Motor neuron (in vitro differentiated cells): ENCODE measurements at regions not wholly inside any gene's neighbourhood (a gene's known extent, or its start where the extent isn't known, plus 50 kb on each side); places are given as distances from the start of the nearest gene placed in this dataset.
A peak's percentile ranks its signal among the peaks of the same experiment; 100 is the strongest.

Experiments
- ATAC-seq, 8 experiments: fragments of 200-7000 bp; cut with Tn5 transposase; replicated peaks in 6 of 8; 2 replicates each; pipeline ENCODE4 v1.8.0; 2021; ENCODE audit warnings: mild to moderate bottlenecking in 8 of 8, moderate library complexity in 8 of 8
- H3K27ac ChIP-seq, 2 donors: fragments of 250-450 bp; sonication (Bioruptor Pico); 2 replicates each; pipeline ENCODE4 v1.9.0; 2021; ENCODE audit warnings: antibody characterized with exemption in 2 of 2, mild to moderate bottlenecking in 2 of 2, moderate library complexity in 1 of 2
- H3K4me1 ChIP-seq, 2 donors: fragments of 250-450 bp; sonication (Bioruptor Pico); replicated peaks in 1 of 2; 2 replicates each; pipeline ENCODE4 v1.6.1; 2021; ENCODE audit warnings: antibody characterized with exemption in 2 of 2, mild to moderate bottlenecking in 2 of 2, moderate library complexity in 1 of 2
- H3K4me3 ChIP-seq, 5 donors: fragments of 250-450 bp; sonication (Bioruptor Pico); 2 replicates each; pipeline ENCODE4 v1.9.0; 2021; ENCODE audit warnings: antibody characterized with exemption in 5 of 5, mild to moderate bottlenecking in 5 of 5, moderate library complexity in 4 of 5
- WGBS, 10 experiments: fragments of 450-650 bp; shearing (Covaris generic); methylation state at CpG; one replicate each; pipeline ENCODE4 v1.0.0; 2022; 5-methylcytosine and 5-hydroxymethylcytosine counted together
- in situ Hi-C, 9 experiments: fragments of 400-800 bp; cut with MboI; loops; one replicate each; pipeline ENCODE4 v1.15.0; 2021; ENCODE audit warnings: low sequenced_read_pairs in 9 of 9, low pct_unique_long_range_greater_than_20kb in 2 of 9; ENCODE audit not compliant: unreplicated experiment in 9 of 9

- H3K4me3 ChIP-seq = no peak overlapping the region
- H3K4me1 ChIP-seq = peaks cover 0 to 5% of the 10 kb centered on the region in 2 donors
- in situ Hi-C loops = no loop called here
- ATAC-seq = peak in 1 of 8 experiments; percentile 46
- WGBS, 10 experiments = 0 to 100% (median 66%) methylated on average over 1 to 6 of the region's 7 CpGs; no CpG with 5 or more reads in 2 of the 10 experiments
- H3K27ac ChIP-seq = no peak overlapping the region
Measured at GRCh38 chr1:116242741-116243140, 130.3 kb upstream of the ATP1A1 start.

- ATAC-seq = peak in 1 of 8 experiments; percentile 54
- in situ Hi-C loops = no loop called here
- Histone ChIP-seq H3K4me1 (peaks cover 0 to 5% of the 10 kb centered on the region in 2 donors), H3K4me3 (no peak overlapping the region), H3K27ac (no peak overlapping the region)
- WGBS, 10 experiments = 20 to 90% (median 76%) methylated on average over 1 to 7 of the region's 7 CpGs; no CpG with 5 or more reads in 3 of the 10 experiments
Measured at GRCh38 chr1:116243333-116244054, 129.6 kb upstream of the ATP1A1 start.

- in situ Hi-C loops = no loop called here
- no peak for ATAC-seq
- 33 to 100% (median 80%) methylated on average over 1 to 3 of the region's 3 CpGs; no CpG with 5 or more reads in 2 of the 10 experiments for WGBS, 10 experiments
Measured at GRCh38 chr1:116246174-116246573, 126.9 kb upstream of the ATP1A1 start.

GRCh38 chr1:116252271-116252670 is 120.8 kb upstream of the ATP1A1 start:
- peak in 1 of 8 experiments; percentile 41 for ATAC-seq
- Histone ChIP-seq H3K4me3 (no peak overlapping the region), H3K27ac (no peak overlapping the region), H3K4me1 (peaks cover 2 to 7% of the 10 kb centered on the region in 2 donors)
- in situ Hi-C loops = no loop called here
- WGBS, 10 experiments = 0 to 58% (median 23%) methylated on average over 1 of the region's 1 CpG; no CpG with 5 or more reads in 1 of the 10 experiments

More at GRCh38 chr1:116246174-116246573, 126.9 kb upstream of the ATP1A1 start:
- Histone ChIP-seq H3K27ac (no peak overlapping the region), H3K4me3 (no peak overlapping the region), H3K4me1 (peaks cover 0 to 5% of the 10 kb centered on the region in 2 donors)

- Histone ChIP-seq H3K27ac (no peak overlapping the region), H3K4me3 (no peak overlapping the region), H3K4me1 (peaks cover 2 to 7% of the 10 kb centered on the region in 2 donors)
- in situ Hi-C loops = no loop called here
- ATAC-seq = no peak
Measured at GRCh38 chr1:116252785-116253184, 120.3 kb upstream of the ATP1A1 start.

GRCh38 chr1:116253566-116254382 is 119.3 kb upstream of the ATP1A1 start:
- no peak overlapping the region for H3K4me3 ChIP-seq
- no peak overlapping the region for H3K27ac ChIP-seq
- 3 to 100% (median 78%) methylated on average over 2 to 5 of the region's 5 CpGs for WGBS, 10 experiments
- no peak for ATAC-seq
- in situ Hi-C loops = no loop called here
- H3K4me1 ChIP-seq = peaks cover 2 to 7% of the 10 kb centered on the region in 2 donors

- ATAC-seq = no peak
- WGBS, 10 experiments = 0 to 100% (median 75%) methylated on average over 1 of the region's 1 CpG; no CpG with 5 or more reads in 3 of the 10 experiments
- no peak overlapping the region for H3K27ac ChIP-seq
- in situ Hi-C loops = no loop called here
- H3K4me1 ChIP-seq = peaks cover 2 to 7% of the 10 kb centered on the region in 2 donors
- H3K4me3 ChIP-seq = no peak overlapping the region
Measured at GRCh38 chr1:116254776-116255175, 118.3 kb upstream of the ATP1A1 start.

- H3K4me1 ChIP-seq = peaks cover 2 to 7% of the 10 kb centered on the region in 2 donors
- 0 to 79% (median 52%) methylated on average over 2 to 6 of the region's 6 CpGs; no CpG with 5 or more reads in 4 of the 10 experiments for WGBS, 10 experiments
- peak in 6 of 8 experiments; percentile 22 to 86 (median 61) for ATAC-seq
- in situ Hi-C loops = no loop called here
- no peak overlapping the region for H3K4me3 ChIP-seq
- no peak overlapping the region for H3K27ac ChIP-seq
Measured at GRCh38 chr1:116255486-116256285, 117.4 kb upstream of the ATP1A1 start.

- WGBS, 10 experiments = 0 to 90% (median 63%) methylated on average over 1 to 2 of the region's 2 CpGs; no CpG with 5 or more reads in 3 of the 10 experiments
- no peak for ATAC-seq
Measured at GRCh38 chr1:116256286-116256649, 116.8 kb upstream of the ATP1A1 start.

GRCh38 chr1:116256875-116257274 is 116.2 kb upstream of the ATP1A1 start:
- Histone ChIP-seq H3K27ac (no peak overlapping the region), H3K4me3 (no peak overlapping the region), H3K4me1 (peaks cover 7 to 8% of the 10 kb centered on the region in 2 donors)
- in situ Hi-C loops = no loop called here
- WGBS, 10 experiments = 0 to 100% (median 100%) methylated on average over 1 to 3 of the region's 3 CpGs; no CpG with 5 or more reads in 3 of the 10 experiments
- ATAC-seq = no peak

More at GRCh38 chr1:116256286-116256649, 116.8 kb upstream of the ATP1A1 start:
- Histone ChIP-seq H3K4me1 (peaks cover 4 to 7% of the 10 kb centered on the region in 2 donors), H3K27ac (no peak overlapping the region), H3K4me3 (no peak overlapping the region)
- in situ Hi-C loops = no loop called here

- in situ Hi-C loops = no loop called here
- Histone ChIP-seq H3K27ac (no peak overlapping the region), H3K4me1 (peaks cover 7 to 10% of the 10 kb centered on the region in 2 donors), H3K4me3 (no peak overlapping the region)
- WGBS, 10 experiments = 0 to 100% (median 78%) methylated on average over 1 to 3 of the region's 3 CpGs; no CpG with 5 or more reads in 3 of the 10 experiments
- no peak for ATAC-seq
Measured at GRCh38 chr1:116257341-116257767, 115.7 kb upstream of the ATP1A1 start.

- 75 to 100% (median 90%) methylated on average over 1 to 3 of the region's 3 CpGs for WGBS, 10 experiments
- in situ Hi-C loops = no loop called here
- Histone ChIP-seq H3K4me3 (no peak overlapping the region), H3K27ac (no peak overlapping the region), H3K4me1 (peaks cover 7 to 12% of the 10 kb centered on the region in 2 donors)
- ATAC-seq = no peak
Measured at GRCh38 chr1:116257836-116258235, 115.2 kb upstream of the ATP1A1 start.
